ENCODE measurements at regions not wholly inside any gene's neighbourhood (a gene's known extent, or its start where the extent isn't known, plus 50 kb on each side); places are given as distances from the start of the nearest gene placed in this dataset.

- TF ChIP-seq POLR2AphosphoS5 (IDR thresholded peaks at IDR 0.05) (no peak), POLR2A (IDR thresholded peaks at IDR 0.05) (no peak), CTCF (IDR thresholded peaks at IDR 0.05) (no peak)
Measured at GRCh38 chr3:145735631-145736030, 425.4 kb downstream of the PLOD2 start.
